H7 (cell line): ENCODE measurements at regions not wholly inside any gene's neighbourhood (a gene's known extent, or its start where the extent isn't known, plus 50 kb on each side); places are given as distances from the start of the nearest gene placed in this dataset.
"Not testable (repeated sequence)": the region's sequence is repeated elsewhere in the genome, so short reads cannot be mapped to it uniquely, and the experiment has no call there.

Experiments used
- DNase-seq: peaks from one replicate; pipeline ENCODE4 v3.0.0; 2012
- H3K27me3 ChIP-seq: 2 replicates; pipeline ENCODE4 v1.6.0; 2011; ENCODE audit warnings: mild to moderate bottlenecking, low read length; ENCODE audit not compliant: control insufficient read depth, insufficient read depth
- H3K36me3 ChIP-seq: replicated peaks from 2 replicates; pipeline ENCODE4 v1.5.1; 2011; ENCODE audit warnings: low read length; ENCODE audit not compliant: control insufficient read depth, insufficient read depth
- H3K4me3 ChIP-seq: 2 replicates; pipeline ENCODE4 v1.5.1; 2011; ENCODE audit warnings: low read depth, mild to moderate bottlenecking, control low read depth, low read length, moderate library complexity; ENCODE audit not compliant: insufficient read depth

GRCh38 chr11:96779030-96779429, 389.2 kb downstream of the JRKL start:
- H3K27me3 ChIP-seq: no peaks in the 10 kb centered on the region
- no peak overlapping the region for H3K4me3 ChIP-seq
- H3K36me3 ChIP-seq: no peaks in the 10 kb centered on the region
- DNase-seq: no peak

- Histone ChIP-seq H3K27me3 (no peaks in the 10 kb centered on the region), H3K36me3 (no peaks in the 10 kb centered on the region), H3K4me3 (no peak overlapping the region)
- DNase-seq: no peak
Observed at GRCh38 chr11:96781082-96781481, 391.3 kb downstream of the JRKL start.

- H3K36me3 ChIP-seq: no peaks in the 10 kb centered on the region
- DNase-seq: no peak
- H3K4me3 ChIP-seq: no peak overlapping the region
- no peaks in the 10 kb centered on the region for H3K27me3 ChIP-seq
Observed at GRCh38 chr11:96782632-96783031, 392.8 kb downstream of the JRKL start.

DNA sequence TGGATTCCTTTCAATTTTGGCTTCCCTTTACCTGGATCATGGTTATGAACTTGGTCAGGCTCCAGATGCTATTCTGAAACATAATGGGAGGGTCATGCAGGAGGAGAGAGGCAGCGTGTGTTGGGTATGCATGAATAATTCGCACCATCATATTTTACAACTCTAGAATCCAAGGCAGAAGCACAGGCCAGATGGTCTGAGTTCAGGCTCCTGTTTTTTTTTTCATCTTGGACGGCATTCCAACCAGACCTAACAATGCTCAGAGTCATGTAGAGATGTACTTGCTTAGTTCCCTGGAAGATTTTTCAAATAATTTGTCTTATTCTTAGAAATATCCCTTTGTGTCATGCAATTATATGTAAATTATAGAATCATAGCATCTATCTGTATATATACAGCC, 393.5 kb downstream of the JRKL start:
- DNase-seq: no peak
- Histone ChIP-seq H3K4me3 (no peak overlapping the region), H3K27me3 (no peaks in the 10 kb centered on the region), H3K36me3 (no peaks in the 10 kb centered on the region)

DNA sequence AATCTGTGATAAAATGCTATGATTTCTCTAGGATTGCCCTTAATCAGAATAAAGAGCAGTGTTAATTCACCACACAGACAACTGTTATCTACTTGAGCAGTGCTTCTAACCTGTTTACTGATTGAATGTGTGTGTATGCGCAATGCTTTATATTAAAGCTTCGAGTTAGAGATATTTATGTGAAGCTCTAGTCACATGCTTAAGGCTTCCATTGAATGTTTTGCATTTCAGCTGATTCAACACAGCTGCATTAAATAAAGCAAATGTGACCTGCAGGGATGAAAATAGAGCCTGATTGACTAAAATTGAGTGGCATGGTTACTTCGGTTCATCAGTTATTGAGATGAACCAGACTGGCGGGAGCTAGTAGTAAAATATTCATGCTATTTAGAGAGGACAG, 395.3 kb downstream of the JRKL start:
- no peak for DNase-seq
- H3K4me3 ChIP-seq: no peak overlapping the region
- no peaks in the 10 kb centered on the region for H3K27me3 ChIP-seq
- H3K36me3 ChIP-seq: no peaks in the 10 kb centered on the region

- H3K36me3 ChIP-seq: no peaks in the 10 kb centered on the region
- peak; percentile 19 for DNase-seq
- H3K4me3 ChIP-seq: no peak overlapping the region
- no peaks in the 10 kb centered on the region for H3K27me3 ChIP-seq
Observed at GRCh38 chr11:96794152-96794551, 404.3 kb downstream of the JRKL start.

- Histone ChIP-seq H3K27me3 (no peaks in the 10 kb centered on the region), H3K36me3 (no peaks in the 10 kb centered on the region), H3K4me3 (no peak overlapping the region)
- no peak for DNase-seq
Observed at GRCh38 chr11:96798445-96798844, 408.6 kb downstream of the JRKL start.

DNA sequence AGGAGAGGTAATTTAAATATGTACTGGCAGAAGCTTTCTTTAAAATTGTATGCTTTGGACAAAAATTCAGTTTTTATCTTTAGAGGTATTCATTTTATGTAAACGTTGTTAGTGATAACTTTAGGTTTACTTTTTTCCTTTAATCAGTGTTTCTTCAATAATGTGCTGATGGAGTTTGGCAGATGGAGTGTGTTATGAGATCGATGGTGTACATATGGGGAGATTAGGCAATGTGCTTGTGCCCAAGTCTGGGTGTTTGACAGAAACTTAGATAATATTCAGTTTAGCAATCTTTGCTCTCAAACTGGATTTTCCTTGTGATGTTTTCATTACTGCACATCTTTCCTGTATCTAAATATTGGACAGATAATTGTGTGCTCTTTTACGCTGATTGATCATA, 425.4 kb downstream of the JRKL start:
- Histone ChIP-seq H3K36me3 (no peaks in the 10 kb centered on the region), H3K27me3 (no peaks in the 10 kb centered on the region), H3K4me3 (no peak overlapping the region)
- no peak for DNase-seq

DNA sequence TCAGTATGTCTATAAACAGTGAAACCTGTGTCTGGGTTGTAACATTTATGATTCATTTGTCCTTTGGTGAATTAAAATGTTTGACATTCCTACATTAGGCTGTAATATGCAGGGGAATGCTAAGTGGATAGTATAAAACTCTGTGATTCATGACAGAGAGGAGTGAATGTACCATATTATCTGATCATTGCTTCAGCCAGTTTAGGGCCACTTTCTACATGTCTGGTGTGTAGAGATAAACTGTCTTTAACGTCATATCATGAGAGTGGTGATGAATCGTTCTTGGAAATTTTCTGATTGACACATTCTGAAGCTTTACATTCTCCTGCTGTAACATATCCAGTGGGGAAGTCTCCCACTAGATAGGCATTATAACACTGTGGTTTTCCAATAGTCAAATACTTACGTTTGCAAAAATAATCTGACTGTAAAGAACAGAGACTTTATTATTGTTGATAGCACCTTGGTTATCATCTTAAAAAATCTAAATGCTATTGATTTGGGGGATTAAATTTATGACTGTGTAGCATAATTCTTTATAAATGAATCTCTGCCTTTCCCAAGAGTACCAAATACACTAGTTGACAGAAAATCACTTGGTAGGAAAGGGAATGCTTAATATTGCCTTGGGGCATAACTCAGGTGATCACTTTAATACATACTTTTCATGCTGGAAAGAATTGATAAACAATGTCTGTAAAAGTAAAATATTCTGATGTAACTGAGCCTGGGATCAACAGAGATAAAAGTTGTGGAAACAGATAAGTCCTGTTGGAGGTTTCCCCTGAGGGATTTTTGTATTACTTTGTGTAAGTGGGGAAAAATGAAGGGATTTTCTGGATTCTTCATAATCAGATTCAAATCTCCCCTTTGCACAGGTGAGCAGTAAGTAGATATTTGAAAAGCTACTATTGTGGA, 427.9 kb downstream of the JRKL start:
- Histone ChIP-seq H3K36me3 (no peaks in the 10 kb centered on the region), H3K4me3 (no peak overlapping the region), H3K27me3 (no peaks in the 10 kb centered on the region)
- DNase-seq: no peak

GRCh38 chr11:96827164-96827563, 437.4 kb downstream of the JRKL start:
- DNase-seq: peak; percentile 0

GRCh38 chr11:96841792-96842191, 452.0 kb downstream of the JRKL start:
- no peak for DNase-seq
- no peaks in the 10 kb centered on the region for H3K27me3 ChIP-seq
- H3K36me3 ChIP-seq: no peaks in the 10 kb centered on the region
- H3K4me3 ChIP-seq: no peak overlapping the region

More at GRCh38 chr11:96827164-96827563, 437.4 kb downstream of the JRKL start:
- Histone ChIP-seq H3K27me3 (no peaks in the 10 kb centered on the region), H3K36me3 (no peaks in the 10 kb centered on the region), H3K4me3 (no peak overlapping the region)

DNA sequence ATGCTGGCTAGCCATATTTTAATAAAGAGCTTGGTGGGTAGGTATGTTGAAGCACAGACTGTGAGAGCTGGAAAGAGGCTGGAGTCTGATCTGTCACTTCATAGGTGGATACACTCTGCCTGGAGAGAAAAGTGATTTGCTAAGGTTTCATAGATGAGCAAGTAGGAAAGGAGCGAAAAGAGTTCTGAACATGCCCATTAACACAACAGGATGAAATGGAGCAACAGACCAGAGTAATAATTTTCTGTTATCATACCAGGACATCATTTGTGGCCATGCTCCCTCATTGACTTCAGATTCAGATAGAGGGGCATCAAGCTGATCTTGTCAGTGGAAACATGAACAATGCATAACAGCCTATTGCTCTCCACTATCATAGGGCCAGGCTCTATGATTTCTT, 452.9 kb downstream of the JRKL start:
- DNase-seq: no peak
- H3K27me3 ChIP-seq: no peaks in the 10 kb centered on the region
- no peaks in the 10 kb centered on the region for H3K36me3 ChIP-seq
- H3K4me3 ChIP-seq: no peak overlapping the region

- Histone ChIP-seq H3K36me3 (no peaks in the 10 kb centered on the region), H3K4me3 (no peak overlapping the region), H3K27me3 (no peaks in the 10 kb centered on the region)
- no peak for DNase-seq
Observed at GRCh38 chr11:96854425-96854824, 464.6 kb downstream of the JRKL start.

DNA sequence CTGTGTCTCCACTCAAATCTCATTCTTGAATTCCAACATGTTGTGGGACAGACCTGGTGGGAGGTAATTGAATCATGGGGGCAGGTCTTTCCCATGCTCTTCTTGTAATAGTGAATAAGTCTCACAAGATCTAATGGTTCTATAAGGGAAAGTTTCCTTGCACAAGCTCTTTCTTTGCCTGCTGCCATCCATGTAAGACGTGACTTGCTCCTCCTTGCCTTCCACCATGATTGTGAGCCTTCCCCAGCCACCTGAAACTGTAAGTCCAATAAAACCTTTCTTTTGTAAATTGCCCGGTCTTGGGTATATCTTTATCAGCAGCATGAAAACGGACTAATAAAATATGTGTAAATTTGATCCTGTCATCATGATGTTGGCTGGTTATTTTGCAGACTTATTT, 471.9 kb downstream of the JRKL start:
- not testable (repeated sequence) for H3K4me3 ChIP-seq, H3K27me3 ChIP-seq, DNase-seq, H3K36me3 ChIP-seq

GRCh38 chr11:96863520-96863919, 473.7 kb downstream of the JRKL start:
- no peak for DNase-seq
- Histone ChIP-seq H3K27me3 (no peaks in the 10 kb centered on the region), H3K4me3 (no peak overlapping the region), H3K36me3 (no peaks in the 10 kb centered on the region)
